ENCODE measurements at regions not wholly inside any gene's neighbourhood (a gene's known extent, or its start where the extent isn't known, plus 50 kb on each side); places are given as distances from the start of the nearest gene placed in this dataset.

DNA sequence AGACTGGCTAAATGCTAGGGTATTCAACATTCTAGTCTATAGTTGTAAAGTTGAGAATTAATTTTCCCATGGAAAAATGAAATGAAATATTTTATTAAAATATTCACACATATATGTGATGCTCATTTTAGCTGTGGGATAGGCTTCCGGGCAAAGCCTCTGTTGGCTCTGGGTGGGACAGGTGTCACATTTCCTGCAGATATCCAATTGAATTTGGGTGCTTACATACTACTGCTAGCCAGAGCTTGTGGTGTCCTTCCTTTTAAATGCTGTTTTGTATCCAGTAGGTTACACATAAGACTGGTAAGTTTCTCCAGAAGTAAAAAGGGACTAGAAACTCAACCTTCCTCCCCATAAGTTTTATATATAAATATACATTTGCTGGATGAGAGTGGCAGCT lies 73.8 kb downstream of the RPRM start (continued):
- no peak for TF ChIP-seq ZNF24 (IDR thresholded peaks at IDR 0.05)
- no peak for TF ChIP-seq ONECUT2 (CRISPR knock-in tag; IDR thresholded peaks at IDR 0.05)
- TF ChIP-seq PRMT3 (CRISPR knock-in tag; IDR thresholded peaks at IDR 0.05; ENCODE audit: borderline replicate concordance, low read depth), result no peak
- TF ChIP-seq AKAP8 (CRISPR knock-in tag; IDR thresholded peaks at IDR 0.05), result no peak

GRCh38 chr2:153403940-153404339 lies 74.6 kb downstream of the RPRM start:
- WGBS (ENCODE audit: low lambda C conversion rate), result 20% methylated on average over 2 of the region's 2 CpGs
- H3K79me2 ChIP-seq (ENCODE audit: insufficient read depth, low read length), result no peaks in the 10 kb centered on the region
- H3K27me3 ChIP-seq (ENCODE audit: control insufficient read depth in 1 of 2, insufficient read depth in 2 of 2, low read length in 2 of 2), result no peaks in the 10 kb centered on the region
- TF ChIP-seq HCFC1 (IDR thresholded peaks at IDR 0.05; ENCODE audit: low read depth, low read length) (no peak), ZNF772 (CRISPR knock-in tag; IDR thresholded peaks at IDR 0.05) (no peak), ZNF605 (CRISPR knock-in tag; IDR thresholded peaks at IDR 0.05) (no peak), PRDM15 (CRISPR knock-in tag; IDR thresholded peaks at IDR 0.05) (no peak)
- H3K36me3 ChIP-seq (replicated peaks in 1 of 2; ENCODE audit: control insufficient read depth in 1 of 2, insufficient read depth in 2 of 2, low read length in 2 of 2), result no peaks in the 10 kb centered on the region
- H4K20me1 ChIP-seq (ENCODE audit: insufficient read depth, low read length), result no peaks in the 10 kb centered on the region
- no peaks in the 10 kb centered on the region for H3K4me1 ChIP-seq (ENCODE audit: insufficient read depth, low read length)
- H3K9me3 ChIP-seq (ENCODE audit: low read length), result no peaks in the 10 kb centered on the region
- H3K9ac ChIP-seq (ENCODE audit: insufficient read depth, low read depth, low read length), result no peak overlapping the region
- no peak overlapping the region for H2AFZ ChIP-seq (ENCODE audit: low read length)
- no TSS peak for BruUV-seq (replicated peaks)
- H3K4me3 ChIP-seq (replicated peaks in 1 of 3; ENCODE audit: insufficient read depth in 1 of 3, low read depth in 2 of 3, low read length in 3 of 3), result no peak overlapping the region
- ChIA-PET POLR2A (no interaction called here), CTCF (ENCODE audit: low intra/inter-chr PET ratio, low total read pairs) (no interaction called here)
- H3K27ac ChIP-seq (ENCODE audit: extremely low read length, insufficient read depth, low read length), result no peak overlapping the region
- H3K4me2 ChIP-seq (ENCODE audit: low read depth, low read length), result no peak overlapping the region
- ATAC-seq (no peak), FAIRE-seq (no peak), DNase-seq (ENCODE audit: low spot score) (no peak)
- intact Hi-C loops (cut with micrococcal nuclease; ENCODE audit: unreplicated experiment), result loop anchor here (1.0 kb wide), 1 partner anchor 39 kb away; no protein-coding TSS in a partner anchor
- in situ Hi-C loops (cut with HindIII; ENCODE audit: extremely low pct_ligation_motif_present, low pct_unique_long_range_greater_than_20kb), result no loop called here

Measured in HepG2 (cell line).